Neuron (in vitro differentiated cells): ENCODE measurements at regions not wholly inside any gene's neighbourhood (a gene's known extent, or its start where the extent isn't known, plus 50 kb on each side); places are given as distances from the start of the nearest gene placed in this dataset.

Experiments
- H2AFZ ChIP-seq: one replicate; pipeline ENCODE4 v1.6.1; 2013; ENCODE audit warnings: low read depth, mild to moderate bottlenecking, inconsistent platforms, low read length, moderate library complexity
- H3K27me3 ChIP-seq: one replicate; pipeline ENCODE4 v1.6.1; 2013; ENCODE audit warnings: low read length; ENCODE audit not compliant: insufficient read depth
- H3K36me3 ChIP-seq: one replicate; pipeline ENCODE4 v1.6.1; 2013; ENCODE audit warnings: low read length; ENCODE audit not compliant: insufficient read depth
- H3K4me1 ChIP-seq: one replicate; pipeline ENCODE4 v1.6.1; 2013; ENCODE audit warnings: low read length; ENCODE audit not compliant: insufficient read depth
- H3K4me3 ChIP-seq: 2 replicates; pipeline ENCODE4 v1.5.1; 2013; ENCODE audit warnings: mild to moderate bottlenecking, low read length, moderate library complexity
- H3K9me3 ChIP-seq: one replicate; pipeline ENCODE4 v1.6.1; 2013; ENCODE audit warnings: low read length

DNA sequence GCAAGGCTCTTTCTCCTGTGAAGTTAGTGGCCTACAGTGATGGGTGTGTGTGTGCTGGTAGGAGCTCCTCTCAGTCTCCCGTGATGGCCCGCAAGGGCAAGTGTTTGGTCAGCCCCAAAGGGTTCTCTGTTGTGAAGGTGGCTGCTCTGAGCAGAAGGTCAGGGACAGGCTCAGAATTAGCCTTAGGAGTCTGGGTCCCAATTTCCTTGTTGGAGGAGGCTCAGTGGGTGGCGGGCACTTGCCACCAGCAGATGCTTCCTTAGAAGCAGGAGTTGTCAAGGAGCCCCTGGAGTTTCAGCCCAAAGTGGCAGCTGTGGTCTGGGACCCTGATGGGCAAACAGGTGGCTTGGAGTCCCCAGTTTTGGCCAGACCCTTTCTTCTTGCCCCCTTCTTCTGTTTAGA lies 154.4 kb downstream of the MACROH2A1 start:
- Histone ChIP-seq H3K9me3 (no peaks in the 10 kb centered on the region), H3K36me3 (no peaks in the 10 kb centered on the region), H3K4me3 (no peak overlapping the region), H2AFZ (no peak overlapping the region), H3K27me3 (no peaks in the 10 kb centered on the region), H3K4me1 (peaks cover 5% of the 10 kb centered on the region)

DNA sequence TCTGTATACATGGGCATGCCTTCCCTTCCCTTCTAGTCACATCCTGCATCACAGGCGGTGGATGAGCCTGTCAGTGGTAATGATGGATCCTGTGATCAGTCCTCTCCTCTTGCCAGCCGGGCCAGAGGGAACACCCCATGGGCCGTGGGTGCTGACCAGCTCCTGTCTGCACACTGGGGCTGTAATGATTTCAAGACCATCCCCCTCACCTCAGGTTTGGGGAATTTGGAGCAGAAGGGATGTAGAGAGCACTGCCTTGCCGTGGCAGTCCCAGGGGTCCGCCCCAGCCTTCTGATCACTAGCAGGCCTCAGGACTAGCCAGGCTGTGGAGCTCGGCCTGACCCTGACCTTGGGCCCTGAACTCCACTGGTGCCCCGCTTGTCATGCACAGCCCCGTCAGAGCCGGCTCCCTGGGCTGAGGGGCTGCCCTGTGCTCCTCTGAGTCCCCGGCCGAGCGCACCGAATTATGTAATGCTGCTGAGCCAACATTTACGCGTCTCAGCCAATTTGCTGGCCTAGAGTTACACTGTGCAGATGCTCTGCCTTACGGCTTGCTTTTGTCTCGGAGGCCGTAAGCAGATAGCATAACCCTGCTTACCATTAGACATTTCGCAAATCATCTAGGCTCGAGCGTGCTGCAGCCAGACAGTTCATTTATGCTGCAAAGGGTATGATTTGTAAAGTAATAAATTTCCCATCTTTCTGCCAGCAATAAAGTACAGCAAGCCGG lies 155.3 kb downstream of the MACROH2A1 start:
- H3K4me1 ChIP-seq, result peaks cover 5% of the 10 kb centered on the region

DNA sequence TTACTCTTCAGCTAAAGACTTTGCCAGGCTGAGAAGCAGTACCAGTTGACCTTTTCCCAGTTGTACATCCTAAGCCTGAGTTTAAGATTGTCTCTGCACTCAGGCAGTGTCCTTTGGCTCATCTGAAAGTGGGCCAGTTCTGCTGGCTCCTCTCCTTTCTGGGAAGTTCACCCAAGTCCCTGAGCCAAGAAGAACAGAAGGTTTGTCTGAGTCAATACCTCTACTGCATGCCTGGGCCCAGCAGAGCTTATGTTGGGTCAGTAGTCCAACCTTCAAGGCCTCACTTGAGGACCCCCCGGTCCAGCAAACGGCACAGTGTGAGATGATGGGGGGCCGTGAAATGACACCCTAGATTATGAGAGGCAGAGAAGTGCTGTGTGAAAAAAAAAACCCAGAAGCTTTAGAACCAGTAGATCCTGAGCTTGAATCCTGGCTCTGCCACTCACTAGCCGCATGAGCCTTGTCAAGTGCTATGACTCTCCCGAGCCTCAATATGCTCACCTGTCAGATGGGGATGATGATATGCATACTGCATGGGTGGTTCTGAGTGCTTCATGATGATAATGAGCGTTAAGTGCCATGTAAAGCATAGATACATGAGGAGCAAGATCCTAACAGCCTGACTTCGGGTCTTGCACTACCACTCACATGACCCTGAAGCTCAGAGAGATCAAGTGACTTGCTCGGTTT lies 156.0 kb downstream of the MACROH2A1 start:
- H2AFZ ChIP-seq, result no peak overlapping the region
- H3K27me3 ChIP-seq, result no peaks in the 10 kb centered on the region
- H3K4me3 ChIP-seq, result no peak overlapping the region
- no peaks in the 10 kb centered on the region for H3K36me3 ChIP-seq
- H3K4me1 ChIP-seq, result peaks cover 5% of the 10 kb centered on the region
- H3K9me3 ChIP-seq, result no peaks in the 10 kb centered on the region

More for the DNA sequence above, 155.3 kb downstream of the MACROH2A1 start:
- no peaks in the 10 kb centered on the region for H3K36me3 ChIP-seq
- H3K27me3 ChIP-seq, result no peaks in the 10 kb centered on the region
- no peak overlapping the region for H3K4me3 ChIP-seq
- no peak overlapping the region for H2AFZ ChIP-seq
- H3K9me3 ChIP-seq, result no peaks in the 10 kb centered on the region

DNA sequence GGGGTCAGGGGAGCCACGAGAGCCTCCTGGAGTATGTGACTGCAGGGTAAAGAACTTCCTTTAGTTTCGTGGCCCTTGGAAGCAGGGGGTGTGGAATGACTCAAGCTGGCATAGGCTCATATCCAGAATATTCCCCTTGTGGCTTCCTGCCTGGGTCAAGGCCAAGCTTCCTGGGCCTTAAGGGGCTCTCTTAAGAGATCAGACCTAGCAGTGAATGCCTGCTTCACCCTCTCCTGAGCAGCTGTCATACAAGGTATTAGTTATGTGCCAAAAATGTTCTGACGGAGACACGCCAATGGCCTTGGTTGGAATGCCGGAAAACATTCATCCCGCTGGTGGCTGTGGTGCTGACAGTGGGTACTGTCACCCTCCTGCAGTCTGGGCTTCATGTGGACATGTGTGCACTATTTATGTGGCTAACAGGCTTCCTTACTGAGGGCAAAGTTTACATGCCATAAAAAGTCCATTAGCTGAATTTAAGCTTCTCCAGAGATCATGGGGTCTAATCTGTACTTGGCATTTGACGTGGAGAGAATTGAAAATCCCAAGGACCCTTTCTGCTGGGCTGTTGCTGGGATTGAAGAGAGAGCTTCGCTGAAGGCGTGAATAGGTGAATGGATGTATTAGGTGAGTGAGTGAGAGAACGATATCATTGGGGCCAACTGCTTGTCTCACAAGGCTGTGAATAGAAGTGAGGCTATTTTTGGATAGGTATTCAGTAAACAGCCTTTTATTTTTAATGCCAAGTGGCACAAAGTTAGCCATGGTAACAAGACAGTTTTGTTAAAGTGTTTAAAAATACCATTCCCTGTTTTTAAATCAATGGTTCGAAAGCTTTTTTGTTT lies 156.8 kb downstream of the MACROH2A1 start:
- H3K36me3 ChIP-seq, result no peaks in the 10 kb centered on the region
- no peak overlapping the region for H3K4me3 ChIP-seq
- H3K27me3 ChIP-seq, result peaks cover 3% of the 10 kb centered on the region
- H3K9me3 ChIP-seq, result no peaks in the 10 kb centered on the region
- H3K4me1 ChIP-seq, result peaks cover 5% of the 10 kb centered on the region
- H2AFZ ChIP-seq, result no peak overlapping the region

DNA sequence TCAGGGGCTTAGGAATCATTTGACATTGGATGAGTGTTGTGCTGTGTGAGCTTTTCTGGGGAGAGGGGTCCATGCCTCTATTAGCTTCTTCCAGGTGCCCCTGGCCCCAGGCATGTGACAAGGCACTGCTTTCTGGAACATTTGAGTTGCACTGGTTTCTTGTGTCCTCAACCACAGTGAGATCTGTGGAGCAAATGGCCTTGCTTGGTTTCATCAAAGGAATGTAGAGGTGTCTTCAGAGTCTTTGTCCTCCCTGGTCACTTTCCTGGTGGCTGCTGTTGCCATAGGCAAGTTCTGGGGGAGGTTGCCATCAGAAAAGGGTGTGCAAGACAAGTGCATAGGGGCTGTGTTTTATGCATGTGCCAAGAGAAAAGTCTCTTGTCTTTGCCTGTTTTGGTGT lies 157.5 kb downstream of the MACROH2A1 start:
- Histone ChIP-seq H3K36me3 (no peaks in the 10 kb centered on the region), H3K4me3 (no peak overlapping the region), H3K9me3 (no peaks in the 10 kb centered on the region), H3K4me1 (peaks cover 3% of the 10 kb centered on the region), H3K27me3 (peaks cover 5% of the 10 kb centered on the region), H2AFZ (no peak overlapping the region)

DNA sequence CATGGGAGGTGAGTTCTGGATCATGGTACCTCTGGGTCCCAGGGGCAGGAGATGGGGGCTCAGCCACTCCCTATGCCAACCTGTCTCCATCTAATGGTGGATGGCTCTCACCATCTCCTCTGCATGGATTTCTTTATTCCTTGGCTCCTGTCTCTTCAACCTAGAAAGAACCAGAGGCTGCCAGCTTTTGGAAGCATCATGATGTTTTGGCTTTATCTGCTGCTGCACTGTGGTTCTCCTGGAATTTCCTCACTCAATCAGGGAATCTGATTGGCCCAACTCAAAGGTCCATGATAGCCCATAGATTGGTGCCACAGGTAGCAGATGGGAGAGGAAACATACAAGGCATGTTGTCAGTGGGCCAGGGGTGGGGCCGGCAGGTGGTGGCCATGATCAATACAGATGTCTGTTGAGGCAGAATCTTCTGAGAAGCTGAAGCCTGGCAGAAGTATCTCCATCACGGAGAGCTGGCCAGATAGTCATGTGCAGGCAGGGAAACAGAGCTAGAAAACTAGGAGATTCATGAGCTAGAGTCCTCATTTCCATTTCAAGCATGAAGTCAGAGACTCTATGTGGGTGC lies 158.2 kb downstream of the MACROH2A1 start:
- H3K4me1 ChIP-seq, result no peaks in the 10 kb centered on the region
- no peak overlapping the region for H3K4me3 ChIP-seq
- peaks cover 7% of the 10 kb centered on the region for H3K27me3 ChIP-seq
- no peaks in the 10 kb centered on the region for H3K36me3 ChIP-seq
- no peaks in the 10 kb centered on the region for H3K9me3 ChIP-seq
- no peak overlapping the region for H2AFZ ChIP-seq

DNA sequence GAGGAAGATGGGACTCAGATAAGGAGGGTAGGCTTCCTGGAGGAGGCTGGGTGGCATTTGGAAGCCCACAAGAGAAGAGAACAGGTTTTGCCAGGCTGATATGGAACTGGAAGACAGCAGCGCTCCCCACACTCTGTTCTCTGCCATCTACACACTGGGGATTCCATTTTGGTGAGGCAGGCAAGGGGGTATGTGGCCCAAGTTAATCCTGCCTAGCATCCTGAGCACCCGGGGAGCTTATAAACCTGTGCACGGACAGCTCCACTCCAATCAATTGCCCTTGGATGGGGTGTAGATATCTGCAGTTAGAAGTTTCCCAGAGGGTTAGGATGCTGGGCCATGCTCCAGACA lies 158.8 kb downstream of the MACROH2A1 start:
- H2AFZ ChIP-seq, result no peak overlapping the region
- no peaks in the 10 kb centered on the region for H3K36me3 ChIP-seq
- peaks cover 14% of the 10 kb centered on the region for H3K27me3 ChIP-seq
- no peak overlapping the region for H3K4me3 ChIP-seq
- H3K4me1 ChIP-seq, result no peaks in the 10 kb centered on the region
- no peaks in the 10 kb centered on the region for H3K9me3 ChIP-seq

DNA sequence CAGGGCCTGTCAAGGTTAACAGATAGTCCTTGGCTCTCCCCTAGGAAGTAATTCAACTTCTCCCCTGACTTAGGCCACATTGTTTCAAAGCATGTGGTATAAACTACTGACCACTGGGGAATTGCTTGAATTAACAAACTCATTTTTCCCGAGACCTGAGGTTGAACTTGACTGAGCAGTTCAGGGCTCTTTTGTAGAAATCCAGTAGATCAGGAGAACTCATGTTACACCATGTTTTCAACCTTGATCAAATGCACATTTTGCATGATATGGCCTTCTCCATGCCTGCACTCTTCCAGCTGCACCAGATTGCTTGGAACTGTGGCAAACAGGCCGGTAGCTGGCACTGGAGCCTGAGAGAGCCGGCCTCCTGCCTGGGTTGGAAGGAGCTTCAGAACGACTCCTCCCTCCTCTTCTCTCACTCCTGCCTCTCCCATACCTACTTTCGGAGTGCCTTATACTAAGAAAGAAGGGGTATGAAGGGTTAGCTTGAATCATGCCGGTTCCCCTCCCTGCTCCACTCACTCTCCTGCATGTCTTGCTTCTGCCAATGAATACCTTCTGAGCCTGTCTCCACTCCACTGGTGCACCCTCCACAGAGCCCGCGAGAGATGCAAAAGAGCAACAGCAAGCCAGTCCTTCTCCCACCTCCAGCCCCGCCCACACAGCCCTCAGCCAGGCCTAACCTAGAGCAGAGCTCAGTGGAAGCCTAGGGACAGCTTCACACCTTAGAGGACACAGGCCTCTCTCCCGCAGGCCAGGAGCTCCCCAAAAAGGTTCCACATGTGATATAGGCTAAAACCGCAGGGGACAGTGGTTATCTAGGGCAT lies 159.4 kb downstream of the MACROH2A1 start:
- H3K36me3 ChIP-seq, result no peaks in the 10 kb centered on the region
- no peaks in the 10 kb centered on the region for H3K4me1 ChIP-seq
- peaks cover 16% of the 10 kb centered on the region for H3K27me3 ChIP-seq
- no peak overlapping the region for H2AFZ ChIP-seq
- H3K4me3 ChIP-seq, result no peak overlapping the region
- H3K9me3 ChIP-seq, result no peaks in the 10 kb centered on the region

DNA sequence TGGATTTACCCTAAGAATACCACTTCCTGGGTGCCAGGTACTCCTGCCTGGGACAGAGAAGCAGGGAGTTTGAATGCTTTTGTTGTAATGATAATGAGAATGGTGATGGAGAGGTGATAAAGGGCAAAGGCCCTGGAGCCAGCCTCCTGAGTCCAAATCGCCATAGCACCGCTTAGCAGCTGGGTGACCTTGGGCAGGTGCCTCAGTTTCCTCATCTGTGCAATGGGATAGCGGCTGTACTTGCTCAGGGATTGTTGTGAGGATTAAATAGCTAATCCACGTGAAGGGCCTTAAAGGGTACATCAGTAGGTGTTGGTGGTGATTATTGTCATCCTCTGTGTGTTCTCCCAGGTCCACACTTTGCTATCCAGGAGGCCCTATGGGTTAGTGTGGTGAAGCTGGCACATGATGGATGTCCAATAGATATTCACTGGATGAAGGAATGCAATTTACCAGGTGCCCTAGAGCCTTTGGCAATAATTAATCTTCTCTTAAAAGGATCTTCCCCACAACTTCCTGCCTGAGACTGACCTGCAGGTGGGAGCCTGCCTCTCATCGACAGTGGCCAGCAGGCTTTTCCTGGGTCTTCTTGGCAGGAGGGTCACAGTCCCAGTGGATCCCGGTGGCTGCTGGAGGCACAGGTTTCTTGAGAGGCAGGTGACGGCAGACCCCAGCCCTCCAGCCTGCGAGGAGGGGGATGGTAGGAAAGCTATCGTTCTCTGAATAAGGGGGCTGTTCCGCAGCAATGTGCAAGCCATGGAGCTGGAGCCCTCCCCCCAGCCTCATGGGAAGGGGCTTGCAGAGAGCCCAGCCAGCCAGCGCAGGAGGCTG lies 160.2 kb downstream of the MACROH2A1 start:
- Histone ChIP-seq H3K4me3 (no peak overlapping the region), H2AFZ (no peak overlapping the region), H3K27me3 (peaks cover 21% of the 10 kb centered on the region), H3K9me3 (no peaks in the 10 kb centered on the region), H3K36me3 (no peaks in the 10 kb centered on the region), H3K4me1 (no peaks in the 10 kb centered on the region)

DNA sequence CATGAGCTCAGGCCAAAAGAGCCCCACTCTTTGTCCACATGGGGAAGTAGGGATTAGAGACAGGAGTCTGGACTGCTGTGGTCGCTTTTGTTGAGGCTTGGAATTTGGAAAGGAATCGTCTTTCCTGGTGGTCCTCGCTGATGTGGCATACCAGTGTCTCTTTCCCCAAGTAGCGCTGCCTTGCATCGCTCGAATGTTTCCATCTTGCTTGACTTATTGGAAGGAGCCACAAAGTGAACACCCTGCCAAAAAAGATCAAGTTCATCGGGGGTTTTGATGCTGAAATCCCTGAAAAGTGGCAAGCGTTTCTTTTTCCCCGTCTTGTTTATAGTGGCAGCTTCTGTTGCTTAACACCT lies 161.3 kb downstream of the MACROH2A1 start:
- Histone ChIP-seq H3K27me3 (peaks cover 22% of the 10 kb centered on the region), H2AFZ (no peak overlapping the region), H3K36me3 (no peaks in the 10 kb centered on the region), H3K9me3 (no peaks in the 10 kb centered on the region), H3K4me1 (no peaks in the 10 kb centered on the region), H3K4me3 (no peak overlapping the region)

DNA sequence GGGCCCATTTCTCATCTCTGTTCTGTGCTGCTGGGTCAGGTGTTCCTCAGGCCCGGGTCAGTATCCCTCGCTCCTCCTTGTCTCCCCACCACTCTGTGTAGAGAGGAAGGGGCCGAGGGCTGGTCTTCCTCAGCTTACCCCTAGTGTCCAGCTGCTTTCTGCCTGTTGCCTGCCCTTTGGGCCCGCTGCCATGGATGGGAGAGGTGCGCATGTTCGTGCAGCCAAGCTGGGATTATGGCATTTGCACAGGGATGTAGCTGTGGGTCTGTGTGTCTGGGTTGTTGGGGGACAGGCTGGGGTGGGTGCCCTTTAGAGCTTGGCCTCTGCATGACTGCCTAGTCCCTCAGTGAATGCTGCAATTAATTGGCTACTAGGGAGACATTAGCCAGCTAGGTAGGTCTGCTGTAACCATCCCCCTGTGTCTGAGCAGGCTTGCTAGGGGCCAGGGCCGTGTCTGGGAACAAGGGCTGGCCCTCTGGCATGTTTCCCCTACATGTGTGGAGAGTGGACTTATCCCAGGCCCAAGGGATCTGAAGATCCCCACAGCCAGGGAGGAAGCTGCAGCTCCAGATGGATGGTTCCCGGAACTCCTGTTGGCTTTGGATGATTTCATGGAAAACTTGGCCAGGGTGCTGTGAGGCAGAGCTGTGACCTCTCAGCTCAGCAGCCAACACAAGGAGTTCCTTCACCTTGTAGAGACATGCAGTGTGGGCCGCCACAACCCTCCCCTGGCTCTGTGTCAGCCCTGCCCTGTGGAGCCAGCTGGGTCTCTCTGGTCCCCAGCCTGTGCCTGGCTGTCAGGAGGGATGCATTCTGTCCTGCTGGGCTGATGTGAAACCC lies 161.9 kb downstream of the MACROH2A1 start:
- Histone ChIP-seq H3K4me3 (no peak overlapping the region), H3K36me3 (no peaks in the 10 kb centered on the region), H3K4me1 (no peaks in the 10 kb centered on the region), H3K9me3 (no peaks in the 10 kb centered on the region), H3K27me3 (peaks cover 22% of the 10 kb centered on the region), H2AFZ (no peak overlapping the region)
